ENCODE measurements at regions not wholly inside any gene's neighbourhood (a gene's known extent, or its start where the extent isn't known, plus 50 kb on each side); places are given as distances from the start of the nearest gene placed in this dataset.
"Not testable (repeated sequence)": the region's sequence is repeated elsewhere in the genome, so short reads cannot be mapped to it uniquely, and the experiment has no call there.

- WGBS, 2 donors (ENCODE audit: low coverage in 1 of 2), result 67 to 81% methylated on average over 2 of the region's 2 CpGs
- ATAC-seq, result no peak
- no peaks in the 10 kb centered on the region for H3K9me3 ChIP-seq
- no peaks in the 10 kb centered on the region for H3K27me3 ChIP-seq
- TF ChIP-seq POLR2AphosphoS5 (IDR thresholded peaks at IDR 0.05) (no peak), POLR2A (IDR thresholded peaks at IDR 0.05) (no peak), CTCF (IDR thresholded peaks at IDR 0.05) (no peak), EP300 (IDR thresholded peaks at IDR 0.05) (no peak)
- H3K27ac ChIP-seq, result no peak overlapping the region
- H3K4me1 ChIP-seq, result no peaks in the 10 kb centered on the region
- H3K4me3 ChIP-seq, result no peak overlapping the region
- H3K36me3 ChIP-seq, result no peaks in the 10 kb centered on the region
Observed at GRCh38 chr6:164049517-164049988, 635.0 kb downstream of the QKI start.

- Histone ChIP-seq H3K4me1 (no peaks in the 10 kb centered on the region), H3K36me3 (no peaks in the 10 kb centered on the region), H3K4me3 (no peak overlapping the region), H3K27me3 (no peaks in the 10 kb centered on the region), H3K27ac (no peak overlapping the region), H3K9me3 (no peaks in the 10 kb centered on the region)
- ATAC-seq, result no peak
- WGBS, 2 donors (ENCODE audit: low coverage in 1 of 2), result 76 to 77% methylated on average over 3 to 6 of the region's 6 CpGs
- TF ChIP-seq EP300 (IDR thresholded peaks at IDR 0.05) (no peak), POLR2AphosphoS5 (IDR thresholded peaks at IDR 0.05) (no peak), POLR2A (IDR thresholded peaks at IDR 0.05) (no peak), CTCF (IDR thresholded peaks at IDR 0.05) (no peak)
Observed at GRCh38 chr6:164048840-164049516, 634.5 kb downstream of the QKI start.

- no peaks in the 10 kb centered on the region for H3K27me3 ChIP-seq
- no peaks in the 10 kb centered on the region for H3K9me3 ChIP-seq
- TF ChIP-seq POLR2AphosphoS5 (IDR thresholded peaks at IDR 0.05), result no peak
- no peak for TF ChIP-seq POLR2A (IDR thresholded peaks at IDR 0.05)
- no peak for TF ChIP-seq CTCF (IDR thresholded peaks at IDR 0.05)
- TF ChIP-seq EP300 (IDR thresholded peaks at IDR 0.05), result no peak
- WGBS, 2 donors (ENCODE audit: low coverage in 1 of 2), result 57 to 88% methylated on average over 1 of the region's 1 CpG
- no peaks in the 10 kb centered on the region for H3K4me1 ChIP-seq
- no peaks in the 10 kb centered on the region for H3K36me3 ChIP-seq
- no peak overlapping the region for H3K4me3 ChIP-seq
- ATAC-seq, result no peak
- no peak overlapping the region for H3K27ac ChIP-seq
Observed at GRCh38 chr6:164045082-164045481, 630.6 kb downstream of the QKI start.

- ATAC-seq, H3K4me3 ChIP-seq, H3K27me3 ChIP-seq, H3K27ac ChIP-seq, H3K9me3 ChIP-seq, H3K4me1 ChIP-seq, H3K36me3 ChIP-seq: not testable (repeated sequence)
- WGBS, 2 donors (ENCODE audit: low coverage in 1 of 2), result 89% methylated on average over 4 to 5 of the region's 5 CpGs
Observed at GRCh38 chr6:164043656-164044055, 629.1 kb downstream of the QKI start.

- no peak for ATAC-seq
- no peaks in the 10 kb centered on the region for H3K27me3 ChIP-seq
- no peaks in the 10 kb centered on the region for H3K4me1 ChIP-seq
- no peak overlapping the region for H3K4me3 ChIP-seq
- no peaks in the 10 kb centered on the region for H3K36me3 ChIP-seq
- H3K9me3 ChIP-seq, result no peaks in the 10 kb centered on the region
- no peak overlapping the region for H3K27ac ChIP-seq
- WGBS, 2 donors (ENCODE audit: low coverage in 1 of 2), result 54 to 75% methylated on average over 3 to 5 of the region's 5 CpGs
- TF ChIP-seq CTCF (IDR thresholded peaks at IDR 0.05) (no peak), POLR2A (IDR thresholded peaks at IDR 0.05) (no peak), POLR2AphosphoS5 (IDR thresholded peaks at IDR 0.05) (no peak), EP300 (IDR thresholded peaks at IDR 0.05) (no peak)
Observed at GRCh38 chr6:164042212-164042611, 627.7 kb downstream of the QKI start.
